Pons (tissue), 1 donor: ENCODE measurements at regions not wholly inside any gene's neighbourhood (a gene's known extent, or its start where the extent isn't known, plus 50 kb on each side); places are given as distances from the start of the nearest gene placed in this dataset.

Source experiments
- DNase-seq: peaks from one replicate; pipeline ENCODE4 v3.0.0-alpha.2; 2016; ENCODE audit warnings: low spot score

DNA sequence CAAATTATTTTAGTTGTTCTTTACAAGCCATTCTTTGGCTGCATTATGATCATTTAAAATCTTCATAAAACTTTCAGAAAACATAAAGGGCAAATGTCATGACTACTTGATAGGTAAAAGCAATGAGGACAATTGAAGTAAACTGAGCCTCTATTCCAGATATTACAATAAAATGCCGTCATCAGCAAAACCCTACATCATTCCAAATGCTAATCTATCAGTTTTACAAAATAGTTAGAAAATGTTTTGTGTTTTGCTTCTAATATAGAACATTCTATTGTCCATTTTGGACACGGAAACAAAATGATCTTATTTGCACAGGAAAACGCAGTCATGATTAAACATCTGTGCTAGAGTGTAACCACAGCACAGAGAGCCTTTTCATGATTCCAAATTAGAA, 1330.6 kb upstream of the ADGRL3 start:
- DNase-seq: peak; percentile 45

DNA sequence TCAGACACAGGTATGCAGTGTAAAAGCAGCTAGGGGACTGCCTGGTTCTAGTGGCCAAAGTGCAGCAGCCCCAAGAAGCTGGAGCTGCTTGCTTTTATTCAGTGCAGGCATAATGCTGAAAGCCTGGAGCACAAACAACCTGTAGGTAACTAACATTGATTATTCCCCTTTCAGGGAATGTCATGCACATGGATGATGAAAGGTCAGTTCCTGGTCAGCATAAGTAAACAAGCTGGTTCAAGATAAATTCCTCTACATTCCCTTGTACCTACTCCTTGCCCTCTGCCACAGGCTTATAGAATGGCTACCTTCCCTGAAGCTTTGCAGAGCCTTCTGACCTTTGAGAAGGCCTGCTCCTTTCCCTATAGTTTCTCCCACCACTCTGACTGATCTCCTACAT, 1318.5 kb upstream of the ADGRL3 start:
- DNase-seq: no peak

DNA sequence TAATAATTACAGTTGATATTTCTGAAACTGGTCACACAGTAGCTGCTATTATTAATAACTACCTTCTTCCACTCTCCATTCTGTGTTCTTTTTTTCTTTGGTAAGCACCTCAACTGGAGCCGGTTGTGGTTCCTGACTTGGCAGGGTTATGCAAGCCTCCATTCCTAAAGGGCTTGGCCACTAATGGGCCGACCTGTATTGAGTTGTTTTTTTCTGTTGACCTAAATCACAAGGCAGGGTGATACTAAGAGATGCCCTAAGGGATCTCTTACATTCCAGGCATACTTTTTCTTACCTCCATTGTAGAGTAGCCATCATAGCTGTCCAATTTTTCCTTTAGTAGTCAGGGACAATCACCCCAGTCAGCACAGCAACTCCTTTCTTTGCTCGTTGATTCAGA, 1295.8 kb upstream of the ADGRL3 start:
- no peak for DNase-seq

DNA sequence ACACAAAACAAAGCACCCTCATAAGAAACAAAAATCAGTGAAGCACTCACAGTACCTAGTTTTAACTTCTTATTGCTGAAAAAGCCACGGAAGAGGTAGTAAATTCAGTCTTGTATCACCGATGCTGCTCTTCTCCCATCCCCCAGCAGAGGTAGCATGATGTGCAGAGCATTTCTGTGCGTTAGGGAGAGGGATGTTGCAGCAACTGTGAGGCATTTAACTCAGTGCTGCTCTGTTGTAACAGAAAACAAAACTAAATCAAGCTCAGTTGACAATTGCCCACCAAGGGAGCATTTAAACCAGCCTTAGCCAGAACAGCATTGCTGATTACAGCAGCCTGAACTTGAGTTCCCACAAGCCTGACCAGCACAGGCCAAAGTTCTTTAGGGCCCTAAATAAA, 1279.7 kb upstream of the ADGRL3 start:
- DNase-seq: peak; percentile 29

DNA sequence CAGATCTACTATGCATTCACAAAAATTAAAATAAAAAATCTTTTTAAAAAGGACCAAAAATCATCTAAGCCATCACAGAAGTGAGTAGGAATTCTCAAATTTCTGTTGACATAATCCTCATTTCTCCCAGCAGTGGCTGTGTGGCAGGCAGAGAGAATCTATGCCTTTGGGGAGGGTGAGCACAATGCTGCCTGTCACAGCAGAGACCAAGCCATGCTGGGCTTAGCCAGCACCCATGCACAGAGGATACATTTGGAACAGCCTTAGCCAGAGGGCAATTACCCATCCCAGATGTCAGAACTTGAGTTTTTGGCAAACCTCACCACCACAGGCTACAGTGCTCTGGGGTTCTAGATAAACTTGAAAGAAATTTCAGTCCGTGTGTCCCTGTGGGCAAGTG, 1274.8 kb upstream of the ADGRL3 start:
- no peak for DNase-seq

DNA sequence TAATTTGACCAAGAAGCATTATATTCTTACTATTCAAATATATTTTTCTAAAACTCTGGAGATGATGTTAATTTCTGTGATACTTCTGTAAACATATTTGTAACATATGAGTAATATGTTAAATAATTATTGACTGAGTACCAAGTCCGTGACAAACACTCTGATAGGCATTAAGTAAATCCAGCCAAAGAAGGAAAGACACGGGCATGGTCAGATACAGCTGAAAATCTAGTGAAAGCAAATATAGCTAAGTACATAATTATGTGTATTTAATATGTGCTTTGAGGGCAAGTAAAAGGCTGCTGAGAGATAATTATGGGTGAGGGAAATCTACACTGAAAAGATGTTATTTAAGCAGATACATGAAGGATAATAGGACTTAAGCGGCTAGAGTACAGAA, 1263.6 kb upstream of the ADGRL3 start:
- DNase-seq: no peak

DNA sequence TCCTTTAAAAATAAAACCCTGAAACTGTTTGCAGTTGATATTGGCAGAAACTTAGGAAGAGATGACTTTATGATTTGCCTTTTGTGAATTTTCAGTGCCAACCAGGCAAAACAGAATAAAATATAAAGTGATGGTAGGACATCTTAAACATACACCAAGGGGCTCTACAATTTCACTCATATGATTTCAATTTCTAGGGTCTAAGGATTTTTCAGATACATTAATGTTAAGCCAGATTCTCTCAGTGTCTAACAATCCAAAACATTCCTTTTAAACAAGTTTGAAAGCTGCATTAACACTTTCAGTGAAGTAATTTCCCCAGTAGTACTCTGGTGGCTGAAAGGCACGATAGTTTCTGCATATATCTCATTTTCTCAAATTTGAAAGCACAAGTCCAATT, 1262.0 kb upstream of the ADGRL3 start:
- no peak for DNase-seq

DNA sequence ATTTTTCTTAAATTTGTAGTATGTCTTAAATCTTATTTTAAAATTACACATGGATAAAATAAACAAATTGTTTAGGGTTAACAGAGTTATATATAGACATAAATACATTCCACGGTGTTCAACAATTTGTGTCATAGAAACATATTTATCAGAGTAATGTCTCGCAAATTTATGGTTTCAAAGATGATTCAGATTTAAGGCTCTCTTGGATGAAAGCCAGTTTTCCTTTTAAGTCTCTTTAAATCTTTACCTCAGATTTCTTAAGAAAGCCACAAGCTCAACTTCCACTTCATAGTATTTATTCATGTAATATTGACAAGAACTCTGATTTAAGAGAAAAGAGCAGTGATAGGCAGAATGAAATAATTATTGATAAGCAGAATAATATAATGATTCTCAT, 1254.8 kb upstream of the ADGRL3 start:
- no peak for DNase-seq

DNA sequence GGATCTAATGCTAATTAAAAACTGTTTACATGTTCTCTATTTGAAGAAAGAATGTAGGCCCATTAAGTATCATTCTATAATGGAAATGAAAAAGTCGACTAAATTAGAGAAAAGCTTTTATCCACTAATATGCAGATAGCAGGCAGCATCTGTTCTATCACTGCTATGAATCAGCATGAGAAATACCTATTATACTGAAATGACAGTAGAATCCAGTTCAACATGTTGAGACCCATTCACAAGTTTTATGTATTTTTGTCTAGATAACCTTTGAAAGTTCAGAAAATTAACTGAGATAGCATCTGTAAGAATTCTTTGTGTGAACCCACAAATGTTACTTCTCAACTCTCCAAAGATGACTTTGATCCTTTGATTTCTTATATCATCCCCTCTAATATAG, 1254.4 kb upstream of the ADGRL3 start:
- no peak for DNase-seq

DNA sequence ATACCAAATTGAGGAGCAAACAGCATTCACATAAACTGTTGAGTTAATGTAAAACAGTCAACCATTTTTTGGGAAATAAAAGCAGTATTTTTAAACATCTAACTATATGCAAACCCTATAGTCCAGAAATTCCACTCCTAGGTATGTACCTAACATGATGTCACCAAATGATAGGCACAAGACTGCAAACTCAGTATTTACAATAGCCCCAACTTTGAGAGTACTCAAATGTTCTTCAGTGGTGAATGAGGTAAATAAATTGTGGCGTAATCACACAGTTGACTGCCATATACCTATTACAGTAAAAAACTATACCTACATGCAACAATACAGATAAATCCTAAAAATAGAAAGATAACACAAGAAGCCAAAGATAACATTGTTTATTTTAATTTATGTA, 1243.8 kb upstream of the ADGRL3 start:
- no peak for DNase-seq

DNA sequence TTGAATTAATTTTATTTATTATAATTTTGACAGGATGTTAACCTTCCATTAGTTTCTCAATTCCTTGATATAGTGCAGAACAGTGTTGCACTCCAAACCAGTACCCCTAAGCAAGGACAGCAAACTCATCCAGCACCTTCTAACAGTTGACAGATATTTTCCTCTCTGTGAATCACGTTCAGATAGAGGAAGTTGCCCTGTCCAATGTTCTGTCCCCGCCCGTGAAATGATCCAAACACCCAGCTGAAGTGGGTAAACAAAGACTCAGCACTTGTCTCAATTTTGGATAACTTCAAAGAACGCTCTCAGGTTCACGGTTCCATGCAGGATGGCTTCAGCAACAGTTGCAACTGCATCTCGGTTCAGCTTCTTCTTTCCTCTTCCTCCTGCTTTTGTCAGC, 1240.0 kb upstream of the ADGRL3 start:
- DNase-seq: no peak

DNA sequence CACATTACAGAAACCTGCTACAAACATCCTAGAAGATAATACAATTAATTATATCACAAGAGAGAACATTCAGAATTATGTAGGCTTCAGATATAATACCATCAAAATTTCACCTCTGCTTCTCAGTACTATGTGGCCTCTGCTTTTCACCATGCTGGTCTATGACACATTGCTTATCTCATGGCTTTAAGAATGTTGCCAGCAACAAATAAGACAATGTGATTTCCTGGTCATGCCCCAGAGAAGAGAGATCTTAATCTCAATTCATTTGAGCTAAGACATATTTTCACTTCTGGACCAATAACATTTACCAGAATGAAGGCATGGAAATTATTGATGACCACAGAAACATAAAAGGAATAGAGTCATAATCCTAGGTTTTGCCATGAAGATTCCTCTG, 1233.4 kb upstream of the ADGRL3 start:
- no peak for DNase-seq

DNA sequence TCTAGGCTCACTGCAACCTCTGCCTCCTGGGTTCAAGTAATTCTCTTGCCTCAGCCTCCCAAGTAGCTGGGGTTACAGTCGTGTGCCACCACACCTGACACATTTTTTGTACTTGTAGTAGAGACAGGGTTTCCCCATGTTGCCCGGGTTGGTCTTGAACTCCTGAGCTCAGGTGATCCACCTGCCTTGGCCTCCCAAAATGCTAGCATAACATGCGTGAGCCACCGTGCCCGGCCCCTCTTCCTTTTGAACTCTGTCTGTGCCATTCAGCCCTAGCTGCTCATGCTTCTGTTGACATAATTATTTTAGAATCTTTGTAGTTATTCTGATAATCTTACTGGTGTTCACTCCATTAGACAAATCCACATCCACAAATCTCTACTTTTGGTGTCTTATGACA, 1231.3 kb upstream of the ADGRL3 start:
- DNase-seq: no peak

DNA sequence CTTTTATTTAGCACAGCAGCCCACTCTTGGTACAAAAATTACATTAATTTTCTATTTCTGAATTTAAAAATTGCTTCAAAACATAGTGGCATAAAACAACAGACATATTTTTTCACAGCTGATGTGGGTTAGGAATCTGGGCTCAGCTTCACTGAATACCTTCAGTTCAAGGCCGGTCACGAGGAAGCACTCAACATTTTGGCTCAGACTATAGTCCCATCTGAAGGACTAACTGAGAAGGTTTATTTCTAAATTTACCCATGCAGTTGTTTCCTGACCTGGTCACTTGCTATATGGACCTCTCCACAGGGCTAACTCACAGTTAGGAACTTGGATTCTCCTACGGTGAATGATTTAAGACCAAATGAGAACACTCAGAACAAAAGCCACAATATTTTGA, 1230.2 kb upstream of the ADGRL3 start:
- DNase-seq: no peak

DNA sequence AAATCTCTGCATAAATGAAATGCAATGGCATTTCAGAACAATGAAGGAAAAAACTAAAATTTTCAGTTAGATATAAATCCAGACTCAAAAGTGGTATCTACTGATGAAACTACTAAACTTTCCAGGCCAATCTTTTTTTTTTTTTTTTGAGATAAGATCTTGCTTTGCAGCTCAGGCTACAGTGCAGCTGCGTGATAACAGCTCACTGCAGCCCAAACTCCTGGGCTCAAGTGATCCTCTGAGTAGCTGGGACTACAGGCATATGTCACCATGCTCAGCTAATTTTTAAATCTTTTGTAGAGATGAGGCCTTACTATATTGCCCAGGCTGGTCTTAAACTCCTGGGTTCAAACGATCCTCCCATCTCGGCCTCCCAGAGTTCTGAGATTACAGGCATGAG, 1228.2 kb upstream of the ADGRL3 start:
- DNase-seq: no peak

DNA sequence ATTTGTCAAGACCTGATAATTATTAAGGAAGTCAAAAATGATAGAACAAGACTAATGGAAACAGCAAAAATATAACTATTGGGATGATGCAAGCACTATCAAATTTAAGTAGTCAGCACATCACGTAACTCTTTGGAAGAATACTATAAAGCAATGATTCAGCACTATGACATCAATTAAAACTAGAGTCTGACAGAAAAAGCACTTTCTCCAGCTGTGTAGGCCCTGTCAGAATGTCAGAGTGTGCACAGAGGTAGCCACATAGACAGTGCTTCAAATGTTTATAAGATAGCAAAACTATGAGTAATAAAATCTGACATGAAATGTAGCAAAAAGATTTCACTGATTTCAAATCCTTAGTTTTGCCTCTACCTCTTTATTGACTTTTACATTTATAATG, 1226.6 kb upstream of the ADGRL3 start:
- DNase-seq: no peak

DNA sequence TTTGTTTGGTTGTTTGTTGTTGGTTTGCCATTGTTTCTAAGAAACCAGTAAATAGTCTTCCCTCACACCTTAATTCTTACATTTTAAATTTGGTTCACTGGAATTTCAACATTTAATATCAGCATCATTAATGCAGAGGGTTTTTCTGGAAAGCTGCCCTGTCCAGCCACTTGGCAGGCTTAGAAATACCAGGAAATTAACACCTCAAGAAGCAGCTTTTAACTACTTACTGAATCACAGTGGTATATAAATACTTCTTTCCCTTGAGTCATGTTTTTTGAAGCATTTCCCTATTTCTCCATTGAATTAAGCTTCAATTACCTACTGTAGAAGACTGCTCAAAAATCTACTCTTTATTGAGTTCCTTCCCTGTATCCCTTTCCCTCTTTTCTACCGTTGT, 1221.1 kb upstream of the ADGRL3 start:
- DNase-seq: no peak

DNA sequence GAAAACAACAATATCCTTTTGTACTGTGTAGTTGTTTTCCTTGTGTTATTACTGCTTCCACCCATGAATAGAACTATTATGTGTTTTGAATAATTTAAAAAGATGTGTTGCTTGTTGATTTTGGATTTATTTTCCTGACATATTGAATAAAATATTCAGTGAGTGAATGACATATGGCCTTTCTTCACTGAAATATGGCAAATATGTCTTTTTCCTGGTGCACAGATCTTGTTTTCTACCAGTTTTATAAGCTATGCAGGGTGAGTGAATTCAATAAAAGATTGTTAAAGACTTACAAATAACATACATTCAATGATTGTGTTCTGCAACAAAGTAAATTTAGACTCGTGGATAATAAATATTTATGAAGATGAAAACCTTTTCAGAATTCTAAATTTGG, 1216.3 kb upstream of the ADGRL3 start:
- DNase-seq: peak; percentile 48

DNA sequence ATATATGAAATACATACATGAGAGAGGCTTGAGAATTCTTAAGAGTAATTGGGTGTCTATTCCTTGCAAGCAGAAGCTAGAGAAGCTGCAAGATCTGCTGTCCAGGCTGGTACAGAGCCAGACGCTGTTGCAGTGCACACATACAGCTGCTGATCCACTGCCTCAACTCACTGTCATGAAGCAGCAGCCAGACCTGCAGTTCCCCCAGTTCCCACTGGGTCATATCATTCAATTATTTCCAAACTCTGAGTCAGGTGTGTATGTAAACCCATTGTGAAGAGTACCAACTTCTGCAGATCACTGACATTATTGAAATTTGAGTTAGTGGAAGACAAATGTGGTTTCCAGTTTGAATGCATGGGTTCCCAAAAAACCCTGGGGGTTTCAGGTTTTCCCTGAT, 1212.8 kb upstream of the ADGRL3 start:
- DNase-seq: no peak

DNA sequence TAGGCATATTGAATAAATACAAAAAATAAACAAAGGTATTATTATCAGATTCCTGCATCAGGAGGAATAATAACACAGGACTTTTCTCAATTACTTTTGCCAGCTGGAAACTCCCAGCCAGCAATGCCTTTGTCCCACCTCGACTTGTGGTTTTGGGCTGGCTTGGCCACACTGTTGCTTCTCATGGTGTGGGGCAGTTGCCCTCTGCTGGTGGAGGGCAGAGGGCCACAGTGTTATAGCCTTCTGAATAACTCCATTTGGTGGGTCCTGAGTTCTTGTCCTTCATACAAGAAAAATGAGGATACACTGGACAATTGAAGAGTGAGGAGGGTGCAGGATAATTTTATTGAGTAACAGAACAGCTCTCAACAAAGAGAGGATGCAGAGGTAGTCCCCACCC, 1206.0 kb upstream of the ADGRL3 start:
- no peak for DNase-seq

DNA sequence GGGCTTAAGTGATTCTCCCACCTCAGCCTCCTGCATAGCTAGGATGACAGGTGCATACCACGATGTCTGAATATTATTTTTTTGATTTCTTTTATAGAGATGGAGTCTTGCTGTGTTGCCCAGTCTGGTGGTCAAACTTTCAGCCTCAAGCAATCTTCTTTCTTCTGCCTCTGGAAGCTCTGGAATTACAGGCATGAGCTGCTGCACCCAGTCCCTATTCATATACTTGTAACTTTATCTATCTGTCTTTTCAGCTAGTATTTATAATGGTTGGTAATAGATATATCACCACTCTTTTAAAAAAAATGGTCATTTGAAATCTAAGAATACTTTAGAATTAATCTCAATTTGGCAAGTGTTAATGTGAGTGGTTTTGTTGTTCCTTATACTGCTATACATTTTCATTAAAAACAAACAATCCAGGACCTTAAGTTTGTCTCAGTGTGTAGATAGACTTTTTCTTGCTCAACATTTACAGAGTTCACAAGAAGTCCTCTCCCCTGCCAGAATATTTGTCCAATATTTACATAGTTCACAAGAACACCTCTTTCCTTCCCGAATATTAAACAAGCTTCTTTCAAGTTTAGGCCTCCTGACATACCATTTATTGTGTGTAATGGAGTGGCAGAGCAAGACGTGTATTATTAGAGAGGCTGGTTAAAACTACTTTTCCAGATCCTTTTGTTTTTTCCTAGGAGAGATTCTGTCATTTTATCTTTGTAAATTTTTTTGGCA, 1197.4 kb upstream of the ADGRL3 start:
- no peak for DNase-seq

DNA sequence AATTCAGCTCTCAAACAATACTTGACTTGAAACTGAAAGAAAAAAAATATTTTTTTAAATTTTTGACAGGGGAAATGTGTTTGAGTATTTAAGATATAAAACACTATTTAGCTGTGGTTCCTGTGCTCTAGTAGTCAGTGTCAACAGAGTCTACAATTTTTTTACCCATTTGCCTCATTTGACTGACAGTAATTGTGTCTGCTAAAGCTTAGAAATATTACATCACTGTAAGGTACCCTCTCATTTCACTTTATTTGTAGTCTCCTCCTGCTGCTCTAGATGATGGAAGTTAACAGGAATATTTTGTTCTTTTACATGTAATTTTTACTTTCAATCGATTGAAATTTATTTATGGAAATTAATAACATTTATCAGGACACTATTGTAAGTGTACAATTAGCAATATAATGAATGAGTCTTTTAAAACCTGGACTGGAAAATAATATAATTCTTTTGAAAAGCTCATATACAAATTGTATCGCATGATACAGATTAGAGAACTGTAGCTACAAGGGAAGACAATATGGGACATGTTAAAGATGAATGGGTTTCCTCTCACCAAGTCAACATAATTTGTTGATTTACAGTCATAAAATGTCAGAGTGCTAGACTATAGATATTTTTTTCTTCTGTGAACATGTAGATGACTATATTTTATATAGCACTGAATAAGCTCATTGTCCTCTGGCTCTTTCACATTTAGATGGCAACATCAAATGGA, 1186.5 kb upstream of the ADGRL3 start:
- no peak for DNase-seq

DNA sequence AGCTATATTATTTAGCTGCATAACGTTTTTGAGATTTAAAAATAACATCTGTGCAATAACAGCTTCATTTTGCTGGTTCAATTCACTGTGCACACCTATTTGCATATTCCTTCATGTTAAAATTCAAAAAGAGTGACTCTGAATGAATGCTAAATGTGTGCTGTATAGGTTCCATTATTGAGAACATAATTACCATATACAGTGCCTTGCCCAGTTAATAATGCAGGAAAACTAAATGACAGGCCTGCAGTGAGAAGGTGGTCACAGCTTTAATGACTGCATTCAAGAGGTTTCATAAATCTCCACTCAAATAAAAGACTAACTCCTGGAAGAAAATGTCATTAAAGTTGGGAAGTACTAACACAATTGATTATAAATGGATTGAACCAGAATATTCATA, 1183.2 kb upstream of the ADGRL3 start:
- DNase-seq: no peak

DNA sequence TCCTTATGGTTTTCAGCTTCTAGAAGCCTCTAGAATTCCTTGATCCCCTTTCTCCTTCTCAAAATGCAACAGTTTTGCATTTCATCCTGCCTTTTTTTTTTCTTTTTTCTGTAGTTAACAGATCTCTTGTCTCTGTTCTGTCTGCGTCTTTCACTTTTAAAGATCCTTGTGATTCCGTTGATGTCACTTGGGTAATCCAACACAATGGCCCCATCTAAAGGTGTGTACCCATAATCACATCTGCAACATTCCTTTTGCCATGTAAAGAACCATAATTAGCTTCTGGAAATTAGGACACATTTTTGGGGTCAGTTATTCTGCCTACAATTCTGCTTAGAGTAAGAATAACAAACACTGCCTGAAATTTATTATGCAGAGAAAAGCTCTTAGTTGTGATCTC, 1180.9 kb upstream of the ADGRL3 start:
- DNase-seq: no peak
